ENCODE measurements at regions not wholly inside any gene's neighbourhood (a gene's known extent, or its start where the extent isn't known, plus 50 kb on each side); places are given as distances from the start of the nearest gene placed in this dataset.
A peak's percentile ranks its signal among the peaks of the same experiment; 100 is the strongest.

DNA sequence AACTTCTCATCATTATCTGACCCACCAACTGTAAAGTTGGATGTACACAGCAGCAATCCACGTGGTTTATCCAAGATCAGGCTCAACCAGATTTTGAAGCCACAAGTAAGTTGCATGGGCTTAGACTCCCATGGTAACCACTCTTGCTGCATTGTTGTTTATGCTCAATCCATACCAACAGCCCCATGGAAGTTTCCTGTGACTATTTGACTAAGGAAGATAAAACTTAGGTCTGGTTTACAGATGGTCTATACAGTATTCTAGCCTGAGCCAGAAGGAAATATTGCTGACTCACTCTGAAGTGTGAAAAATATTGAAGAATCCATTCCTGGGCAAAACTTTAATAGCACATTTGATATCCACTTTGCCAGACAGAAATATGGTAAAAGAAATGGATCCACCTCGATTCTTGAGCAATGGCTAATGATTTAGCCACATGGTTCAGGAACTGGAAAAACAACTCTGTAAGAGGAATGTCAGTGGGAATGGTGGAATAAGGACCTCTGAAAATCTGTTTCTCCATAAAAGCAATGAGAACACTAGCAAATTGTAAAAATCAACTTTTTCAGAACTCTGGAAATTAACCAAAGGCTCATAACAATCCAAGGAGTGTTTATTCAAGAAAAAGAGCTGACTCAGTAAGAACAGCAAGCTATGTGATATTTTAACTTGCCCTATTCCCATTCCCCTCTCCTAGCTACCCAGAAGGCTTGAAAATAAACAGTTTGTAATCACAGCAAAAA is 162.9 kb upstream of the STT3B start:
- no peak overlapping the region for H3K4me3 ChIP-seq (replicated peaks in 1 of 2; ENCODE audit: low read depth in 2 of 2, low read length in 2 of 2)
- TF ChIP-seq, protein P1, sequence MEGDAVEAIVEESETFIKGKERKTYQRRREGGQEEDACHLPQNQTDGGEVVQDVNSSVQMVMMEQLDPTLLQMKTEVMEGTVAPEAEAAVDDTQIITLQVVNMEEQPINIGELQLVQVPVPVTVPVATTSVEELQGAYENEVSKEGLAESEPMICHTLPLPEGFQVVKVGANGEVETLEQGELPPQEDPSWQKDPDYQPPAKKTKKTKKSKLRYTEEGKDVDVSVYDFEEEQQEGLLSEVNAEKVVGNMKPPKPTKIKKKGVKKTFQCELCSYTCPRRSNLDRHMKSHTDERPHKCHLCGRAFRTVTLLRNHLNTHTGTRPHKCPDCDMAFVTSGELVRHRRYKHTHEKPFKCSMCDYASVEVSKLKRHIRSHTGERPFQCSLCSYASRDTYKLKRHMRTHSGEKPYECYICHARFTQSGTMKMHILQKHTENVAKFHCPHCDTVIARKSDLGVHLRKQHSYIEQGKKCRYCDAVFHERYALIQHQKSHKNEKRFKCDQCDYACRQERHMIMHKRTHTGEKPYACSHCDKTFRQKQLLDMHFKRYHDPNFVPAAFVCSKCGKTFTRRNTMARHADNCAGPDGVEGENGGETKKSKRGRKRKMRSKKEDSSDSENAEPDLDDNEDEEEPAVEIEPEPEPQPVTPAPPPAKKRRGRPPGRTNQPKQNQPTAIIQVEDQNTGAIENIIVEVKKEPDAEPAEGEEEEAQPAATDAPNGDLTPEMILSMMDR (IDR thresholded peaks at IDR 0.05; ENCODE audit: low read depth, low read length) = no peak

GRCh38 chr3:31370380-31370666 is 162.4 kb upstream of the STT3B start:
- DNase-seq (ENCODE audit: low read depth in 2 of 2) = no peak
- no peak overlapping the region for H3K4me3 ChIP-seq (replicated peaks in 1 of 2; ENCODE audit: low read depth in 2 of 2, low read length in 2 of 2)
- TF ChIP-seq, protein P1 (IDR thresholded peaks at IDR 0.05; ENCODE audit: low read depth, low read length) = no peak

More for the DNA sequence above, 162.9 kb upstream of the STT3B start:
- peak; percentile 46 to 54 for DNase-seq (ENCODE audit: low read depth in 2 of 2)

- peak in 1 of 2 donors; percentile 43 for DNase-seq (ENCODE audit: low read depth in 2 of 2)
- no peak overlapping the region for H3K4me3 ChIP-seq (replicated peaks in 1 of 2; ENCODE audit: low read depth in 2 of 2, low read length in 2 of 2)
- TF ChIP-seq, protein P1 (IDR thresholded peaks at IDR 0.05; ENCODE audit: low read depth, low read length) = no peak
Measured at GRCh38 chr3:31370681-31371080, 162.0 kb upstream of the STT3B start.

DNA sequence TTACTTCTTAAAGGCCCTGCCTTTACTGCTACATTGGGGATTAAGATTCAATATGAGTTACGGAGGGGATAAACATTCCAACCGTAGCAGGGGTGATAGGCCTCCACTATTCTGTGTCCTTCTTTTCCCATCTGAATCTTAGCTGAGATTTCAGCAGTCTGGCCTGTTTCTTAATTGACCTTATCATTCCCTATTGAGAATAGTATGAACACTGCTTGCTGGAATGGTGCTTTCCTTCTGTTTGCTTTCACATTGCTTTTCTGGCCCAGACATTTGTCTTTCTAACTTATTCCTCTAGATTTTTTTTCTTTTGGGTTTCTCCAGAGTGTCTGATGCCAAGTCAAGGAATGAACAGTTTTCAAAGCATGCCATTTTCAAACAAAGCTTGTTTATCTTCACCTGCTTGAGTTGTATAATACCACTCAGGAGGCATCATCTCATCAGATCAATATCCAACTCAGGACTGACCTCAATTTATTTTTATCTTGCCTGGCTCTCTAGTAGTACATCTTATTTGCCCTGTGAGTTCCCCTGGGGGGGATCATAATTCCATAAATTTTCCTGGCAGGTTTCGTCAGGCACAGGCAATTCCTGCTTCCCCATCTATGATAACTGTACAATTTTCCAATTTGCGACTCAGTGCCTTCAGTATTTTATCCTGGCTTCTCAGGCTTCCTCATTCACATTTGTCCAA is 161.1 kb upstream of the STT3B start:
- DNase-seq (ENCODE audit: low read depth in 2 of 2) = no peak
- TF ChIP-seq, protein P1 (IDR thresholded peaks at IDR 0.05; ENCODE audit: low read depth, low read length) = no peak
- no peak overlapping the region for H3K4me3 ChIP-seq (replicated peaks in 1 of 2; ENCODE audit: low read depth in 2 of 2, low read length in 2 of 2)

- no peak for DNase-seq (ENCODE audit: low read depth in 2 of 2)
- no peak overlapping the region for H3K4me3 ChIP-seq (replicated peaks in 1 of 2; ENCODE audit: low read depth in 2 of 2, low read length in 2 of 2)
- TF ChIP-seq, protein P1 (IDR thresholded peaks at IDR 0.05; ENCODE audit: low read depth, low read length) = no peak
Measured at GRCh38 chr3:31373681-31374080, 159.0 kb upstream of the STT3B start.

GRCh38 chr3:31377045-31377642 is 155.6 kb upstream of the STT3B start:
- TF ChIP-seq, protein P1 (IDR thresholded peaks at IDR 0.05; ENCODE audit: low read depth, low read length) = no peak
- DNase-seq (ENCODE audit: low read depth in 2 of 2) = peak; percentile 11 to 90
- H3K4me3 ChIP-seq (replicated peaks in 1 of 2; ENCODE audit: low read depth in 2 of 2, low read length in 2 of 2) = no peak overlapping the region

Measured in cardiac fibroblast (primary cell).